Omental fat pad (tissue), 3 donors: ENCODE measurements at regions not wholly inside any gene's neighbourhood (a gene's known extent, or its start where the extent isn't known, plus 50 kb on each side); places are given as distances from the start of the nearest gene placed in this dataset.
"Not testable (repeated sequence)": the region's sequence is repeated elsewhere in the genome, so short reads cannot be mapped to it uniquely, and the experiment has no call there.

Source experiments
- ATAC-seq: fragments of 150-250 bp; one replicate; pipeline ENCODE4 v1.9.1; 2016; ENCODE audit warnings: mild to moderate bottlenecking, moderate library complexity; ENCODE audit not compliant: low FRiP score
- DNase-seq: peaks from one replicate; pipeline ENCODE4 v3.0.0-alpha.2; 2019; ENCODE audit warnings: low spot score
- TF ChIP-seq, protein P1 (sequence below), 3 donors: fragments of 450-650 bp; IDR thresholded peaks; one replicate each; pipeline ENCODE4 v1.5.1; 2016 to 2017; ENCODE audit warnings: antibody characterized with exemption in 3 of 3, mild to moderate bottlenecking in 3 of 3, moderate library complexity in 2 of 3

DNA sequence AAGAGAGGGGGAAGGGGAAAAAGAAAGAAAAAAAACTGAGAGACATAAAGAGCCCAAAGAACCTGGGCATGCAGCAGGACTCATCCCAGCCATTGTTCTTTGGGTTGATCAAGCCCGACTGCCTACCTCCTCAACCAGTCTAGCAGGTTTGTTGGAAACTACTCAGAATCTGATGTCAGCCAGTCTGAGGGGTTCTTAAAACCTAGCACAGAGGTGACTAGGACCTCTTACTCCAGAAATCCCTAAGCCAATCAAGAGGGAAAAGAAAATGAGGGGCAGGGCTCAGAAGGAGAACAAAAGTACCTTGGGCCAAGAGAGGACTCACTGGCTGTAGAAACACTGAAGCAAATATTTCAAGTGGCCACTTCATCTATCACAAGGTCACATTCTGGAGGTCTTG is 228.0 kb downstream of the AASDHPPT start:
- TF ChIP-seq, protein P1, sequence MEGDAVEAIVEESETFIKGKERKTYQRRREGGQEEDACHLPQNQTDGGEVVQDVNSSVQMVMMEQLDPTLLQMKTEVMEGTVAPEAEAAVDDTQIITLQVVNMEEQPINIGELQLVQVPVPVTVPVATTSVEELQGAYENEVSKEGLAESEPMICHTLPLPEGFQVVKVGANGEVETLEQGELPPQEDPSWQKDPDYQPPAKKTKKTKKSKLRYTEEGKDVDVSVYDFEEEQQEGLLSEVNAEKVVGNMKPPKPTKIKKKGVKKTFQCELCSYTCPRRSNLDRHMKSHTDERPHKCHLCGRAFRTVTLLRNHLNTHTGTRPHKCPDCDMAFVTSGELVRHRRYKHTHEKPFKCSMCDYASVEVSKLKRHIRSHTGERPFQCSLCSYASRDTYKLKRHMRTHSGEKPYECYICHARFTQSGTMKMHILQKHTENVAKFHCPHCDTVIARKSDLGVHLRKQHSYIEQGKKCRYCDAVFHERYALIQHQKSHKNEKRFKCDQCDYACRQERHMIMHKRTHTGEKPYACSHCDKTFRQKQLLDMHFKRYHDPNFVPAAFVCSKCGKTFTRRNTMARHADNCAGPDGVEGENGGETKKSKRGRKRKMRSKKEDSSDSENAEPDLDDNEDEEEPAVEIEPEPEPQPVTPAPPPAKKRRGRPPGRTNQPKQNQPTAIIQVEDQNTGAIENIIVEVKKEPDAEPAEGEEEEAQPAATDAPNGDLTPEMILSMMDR (IDR thresholded peaks at IDR 0.05): no peak
- ATAC-seq (no peak), DNase-seq (no peak)

DNA sequence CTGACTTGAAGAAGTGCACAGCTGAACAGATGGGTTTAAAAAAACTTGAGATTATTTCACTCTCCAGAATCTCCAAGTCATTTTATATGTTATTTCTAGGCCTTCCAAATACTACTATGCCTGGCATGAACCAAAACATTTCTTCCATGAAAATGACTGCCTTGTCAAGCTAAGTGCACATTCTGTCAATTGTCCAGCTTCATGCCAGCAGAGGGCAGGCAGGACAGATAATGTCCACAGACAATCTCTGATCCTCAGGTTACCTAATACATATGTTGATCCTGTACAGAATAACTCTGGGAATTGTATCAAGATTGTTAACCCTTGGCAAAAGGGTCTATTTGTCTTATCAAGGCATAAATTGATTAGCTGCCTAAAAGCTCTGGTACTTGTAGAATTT is 229.5 kb downstream of the AASDHPPT start:
- TF ChIP-seq, protein P1 (IDR thresholded peaks at IDR 0.05): no peak
- DNase-seq: no peak
- ATAC-seq: no peak

DNA sequence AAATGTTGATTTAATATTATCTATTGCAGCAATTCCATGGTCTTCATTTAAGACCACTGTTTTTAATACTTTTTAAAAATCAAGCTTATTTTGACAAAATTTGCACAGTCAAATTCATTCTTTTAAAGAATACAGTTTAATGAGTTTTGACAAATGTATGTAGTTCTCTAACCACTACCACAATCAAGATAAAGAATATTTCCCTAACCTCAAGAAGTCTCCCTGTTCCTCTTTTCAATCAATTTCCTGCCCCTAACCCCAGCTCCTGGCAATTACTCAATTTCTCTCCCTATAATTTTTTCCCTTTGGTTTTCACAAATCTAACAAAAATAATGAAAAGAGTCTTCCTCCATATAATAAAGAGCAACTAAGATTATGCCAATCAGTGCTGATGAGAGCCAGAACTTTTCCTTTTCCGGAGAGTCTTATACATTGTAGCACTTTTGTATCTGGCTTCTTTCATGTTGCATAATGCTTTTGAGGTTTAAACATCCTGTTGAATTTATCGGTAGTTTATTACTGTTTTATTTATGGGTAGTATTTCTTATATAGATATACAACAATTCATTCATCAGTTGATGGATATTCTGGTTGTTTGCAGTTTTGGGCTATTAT is 231.7 kb downstream of the AASDHPPT start:
- DNase-seq (no peak), ATAC-seq (no peak)
- TF ChIP-seq, protein P1 (IDR thresholded peaks at IDR 0.05): no peak

DNA sequence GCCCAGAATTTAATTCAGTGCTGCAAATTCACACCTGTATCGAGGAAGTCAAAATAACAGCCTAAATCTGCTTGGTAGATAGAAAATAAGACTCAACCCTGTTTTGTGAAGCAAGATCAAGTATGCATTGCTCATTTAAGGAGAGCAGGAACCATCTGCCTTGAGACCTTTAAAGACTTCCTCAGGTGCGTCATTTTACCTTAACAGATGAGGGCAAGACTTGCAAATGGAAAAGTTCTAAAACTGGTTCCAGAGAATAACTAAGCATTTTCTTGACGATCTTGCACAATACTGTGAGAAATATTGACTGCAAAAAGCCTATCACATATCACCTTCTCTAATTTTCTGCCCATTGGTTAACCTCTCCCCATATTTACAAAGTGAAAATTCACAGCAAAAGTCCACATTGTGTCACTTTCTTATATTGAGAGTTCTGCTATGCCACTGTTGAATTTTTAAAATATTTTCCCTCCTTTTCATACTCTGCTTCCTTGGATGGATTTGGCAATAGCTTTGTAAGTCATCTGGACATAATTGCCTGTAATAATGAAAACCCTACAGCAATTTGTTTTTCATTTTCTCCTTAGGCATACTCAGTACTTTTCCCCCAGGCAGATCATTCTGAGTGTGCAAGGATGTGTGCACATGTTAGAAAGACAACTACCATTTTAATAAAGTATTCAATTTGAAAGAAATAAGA is 234.2 kb downstream of the AASDHPPT start:
- no peak for DNase-seq
- TF ChIP-seq, protein P1 (IDR thresholded peaks at IDR 0.05): no peak
- no peak for ATAC-seq

DNA sequence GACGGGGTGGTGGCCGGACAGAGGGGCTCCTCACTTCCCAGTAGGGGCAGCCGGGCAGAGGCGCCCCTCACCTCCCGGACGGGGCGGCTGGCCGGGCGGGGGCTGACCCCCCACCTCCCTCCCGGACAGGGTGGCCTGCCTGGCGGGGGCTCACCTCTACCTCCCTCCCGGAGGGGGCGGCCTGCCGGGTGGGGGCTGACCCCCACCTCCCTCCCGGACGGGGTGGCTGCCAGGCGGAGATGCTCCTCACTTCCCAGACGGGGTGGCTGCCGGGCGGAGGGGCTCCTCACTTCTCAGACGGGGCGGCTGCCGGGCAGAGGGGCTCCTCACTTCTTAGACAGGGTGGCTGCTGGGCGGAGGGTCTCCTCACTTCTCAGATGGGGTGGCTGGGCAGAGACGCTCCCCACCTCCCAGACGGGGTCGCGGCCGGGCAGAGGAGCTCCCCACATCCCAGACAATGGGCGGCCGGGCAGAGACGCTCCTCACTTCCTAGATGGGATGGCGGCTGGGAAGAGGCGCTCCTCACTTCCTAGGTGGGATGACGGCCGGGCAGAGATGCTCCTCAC is 239.8 kb downstream of the AASDHPPT start:
- not testable (repeated sequence) for DNase-seq, ATAC-seq

DNA sequence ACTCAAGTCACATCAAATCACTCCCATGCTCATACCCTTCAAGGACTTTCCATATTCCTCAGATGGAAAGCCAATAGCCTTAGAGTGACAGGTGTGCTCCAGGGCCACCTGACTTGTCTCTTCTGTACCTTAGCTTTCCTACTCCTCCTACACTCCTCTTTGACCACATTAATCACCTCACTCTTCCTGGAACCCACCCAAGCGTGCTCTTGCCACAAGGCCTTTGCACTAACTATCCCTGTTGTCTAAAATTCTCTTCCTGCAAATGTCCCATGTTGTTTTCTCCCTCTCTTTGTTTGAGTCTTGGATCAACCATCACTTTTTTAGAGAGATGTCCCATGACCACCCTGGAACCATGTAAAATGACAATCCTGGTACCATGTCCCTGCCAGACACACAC is 244.1 kb downstream of the AASDHPPT start:
- ATAC-seq (no peak), DNase-seq (no peak)
- TF ChIP-seq, protein P1 (IDR thresholded peaks at IDR 0.05): no peak

DNA sequence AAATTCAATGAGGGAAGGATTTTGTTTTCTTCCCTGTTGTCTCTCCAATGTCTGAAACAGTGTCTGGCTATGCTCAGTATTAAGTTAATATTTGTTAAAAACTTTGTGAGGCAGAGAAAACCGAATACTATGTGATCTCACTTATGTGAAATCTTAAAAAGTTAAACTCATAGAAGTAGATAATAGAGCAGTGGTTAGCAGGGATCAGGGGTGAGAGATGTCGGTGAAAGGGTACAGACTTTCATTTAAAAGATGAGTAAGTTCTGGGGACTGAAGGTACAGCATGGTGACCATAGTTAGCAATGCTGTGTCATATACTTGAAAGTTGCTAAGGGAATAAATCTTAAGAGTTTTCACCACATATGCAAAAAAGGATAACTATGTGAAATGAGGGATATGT is 244.6 kb downstream of the AASDHPPT start:
- no peak for DNase-seq
- ATAC-seq: no peak
- TF ChIP-seq, protein P1 (IDR thresholded peaks at IDR 0.05): no peak
